ENCODE measurements at regions not wholly inside any gene's neighbourhood (a gene's known extent, or its start where the extent isn't known, plus 50 kb on each side); places are given as distances from the start of the nearest gene placed in this dataset.

DNA sequence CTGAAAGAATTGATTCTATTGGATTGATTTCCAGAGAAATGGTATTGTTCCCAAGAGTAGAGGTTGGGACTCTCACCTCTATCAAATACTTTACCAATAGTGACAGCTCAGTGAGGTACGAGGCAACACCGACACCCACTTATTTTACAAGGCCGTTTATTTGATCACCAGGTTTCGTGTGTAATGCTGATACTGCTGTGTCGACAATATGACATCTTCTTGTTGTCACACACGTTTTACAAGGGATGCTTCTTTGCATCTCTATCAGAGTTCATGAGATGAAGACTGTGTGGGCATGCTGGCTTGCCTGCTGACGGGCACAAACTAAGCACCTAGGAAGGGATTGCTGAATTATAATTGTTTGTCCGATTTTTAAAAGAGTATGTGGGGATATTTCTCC, 217.8 kb upstream of the EGLN3 start:
- FAIRE-seq, result no peak
- Histone ChIP-seq H3K27me3 (ENCODE audit: control insufficient read depth, insufficient read depth, low read length) (no peaks in the 10 kb centered on the region), H3K4me3 (ENCODE audit: low read length in 3 of 3) (no peak overlapping the region), H3K9ac (ENCODE audit: low read length in 3 of 3) (no peak overlapping the region), H3K36me3 (ENCODE audit: control insufficient read depth in 2 of 3, insufficient read depth in 3 of 3, low read length in 3 of 3) (no peaks in the 10 kb centered on the region), H3K9me3 (ENCODE audit: control insufficient read depth in 2 of 3, insufficient read depth in 1 of 3, low read length in 3 of 3) (no peaks in the 10 kb centered on the region), H3K4me1 (ENCODE audit: control insufficient read depth in 2 of 3, insufficient read depth in 2 of 3, low read depth in 1 of 3, low read length in 3 of 3) (peaks cover 3 to 15% (median 11%) of the 10 kb centered on the region in 3 donors), H3K27ac (ENCODE audit: low read depth in 2 of 2, low read length in 2 of 2) (no peak overlapping the region)
- TF ChIP-seq, protein P1, sequence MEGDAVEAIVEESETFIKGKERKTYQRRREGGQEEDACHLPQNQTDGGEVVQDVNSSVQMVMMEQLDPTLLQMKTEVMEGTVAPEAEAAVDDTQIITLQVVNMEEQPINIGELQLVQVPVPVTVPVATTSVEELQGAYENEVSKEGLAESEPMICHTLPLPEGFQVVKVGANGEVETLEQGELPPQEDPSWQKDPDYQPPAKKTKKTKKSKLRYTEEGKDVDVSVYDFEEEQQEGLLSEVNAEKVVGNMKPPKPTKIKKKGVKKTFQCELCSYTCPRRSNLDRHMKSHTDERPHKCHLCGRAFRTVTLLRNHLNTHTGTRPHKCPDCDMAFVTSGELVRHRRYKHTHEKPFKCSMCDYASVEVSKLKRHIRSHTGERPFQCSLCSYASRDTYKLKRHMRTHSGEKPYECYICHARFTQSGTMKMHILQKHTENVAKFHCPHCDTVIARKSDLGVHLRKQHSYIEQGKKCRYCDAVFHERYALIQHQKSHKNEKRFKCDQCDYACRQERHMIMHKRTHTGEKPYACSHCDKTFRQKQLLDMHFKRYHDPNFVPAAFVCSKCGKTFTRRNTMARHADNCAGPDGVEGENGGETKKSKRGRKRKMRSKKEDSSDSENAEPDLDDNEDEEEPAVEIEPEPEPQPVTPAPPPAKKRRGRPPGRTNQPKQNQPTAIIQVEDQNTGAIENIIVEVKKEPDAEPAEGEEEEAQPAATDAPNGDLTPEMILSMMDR (IDR thresholded peaks at IDR 0.05; ENCODE audit: borderline replicate concordance, extremely low read depth, insufficient read depth), result no peak
- intact Hi-C loops (cut with DNase I), result no loop called here
- no peak for DNase-seq

DNA sequence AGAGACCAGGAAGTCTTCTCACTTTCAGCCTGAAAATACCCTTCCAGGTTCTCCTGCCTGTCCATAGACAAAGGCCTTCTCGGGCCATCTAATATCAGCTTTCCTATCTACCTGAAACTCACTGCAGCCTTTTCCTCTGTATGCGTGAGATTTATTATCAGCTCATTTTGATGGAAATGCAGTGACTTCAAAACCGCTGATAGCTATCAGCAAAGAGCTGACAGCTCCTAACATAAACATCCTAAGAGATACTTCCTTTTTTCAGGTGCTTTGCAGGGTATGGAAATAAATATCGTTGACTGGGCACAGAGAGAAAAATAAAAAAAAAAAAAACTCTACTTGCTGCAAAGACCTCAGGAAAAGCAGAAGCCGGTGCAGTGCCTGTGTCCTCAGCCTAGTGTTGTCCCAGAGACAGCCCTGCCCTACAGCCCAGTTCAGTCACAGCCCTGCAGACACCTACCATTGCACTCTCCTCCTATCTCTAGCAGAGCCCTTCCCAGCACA, 215.0 kb upstream of the EGLN3 start:
- TF ChIP-seq, protein P1 (IDR thresholded peaks at IDR 0.05; ENCODE audit: borderline replicate concordance, extremely low read depth, insufficient read depth), result no peak
- Histone ChIP-seq H3K4me3 (ENCODE audit: low read length in 3 of 3) (no peak overlapping the region), H3K4me1 (ENCODE audit: control insufficient read depth in 2 of 3, insufficient read depth in 2 of 3, low read depth in 1 of 3, low read length in 3 of 3) (no peaks in the 10 kb centered on the region), H3K27me3 (ENCODE audit: control insufficient read depth, insufficient read depth, low read length) (no peaks in the 10 kb centered on the region), H3K27ac (ENCODE audit: low read depth in 2 of 2, low read length in 2 of 2) (no peak overlapping the region), H3K36me3 (ENCODE audit: control insufficient read depth in 2 of 3, insufficient read depth in 3 of 3, low read length in 3 of 3) (no peaks in the 10 kb centered on the region), H3K9me3 (ENCODE audit: control insufficient read depth in 2 of 3, insufficient read depth in 1 of 3, low read length in 3 of 3) (no peaks in the 10 kb centered on the region), H3K9ac (ENCODE audit: low read length in 3 of 3) (no peak overlapping the region)
- DNase-seq, result no peak
- intact Hi-C loops (cut with DNase I), result no loop called here
- no peak for FAIRE-seq

DNA sequence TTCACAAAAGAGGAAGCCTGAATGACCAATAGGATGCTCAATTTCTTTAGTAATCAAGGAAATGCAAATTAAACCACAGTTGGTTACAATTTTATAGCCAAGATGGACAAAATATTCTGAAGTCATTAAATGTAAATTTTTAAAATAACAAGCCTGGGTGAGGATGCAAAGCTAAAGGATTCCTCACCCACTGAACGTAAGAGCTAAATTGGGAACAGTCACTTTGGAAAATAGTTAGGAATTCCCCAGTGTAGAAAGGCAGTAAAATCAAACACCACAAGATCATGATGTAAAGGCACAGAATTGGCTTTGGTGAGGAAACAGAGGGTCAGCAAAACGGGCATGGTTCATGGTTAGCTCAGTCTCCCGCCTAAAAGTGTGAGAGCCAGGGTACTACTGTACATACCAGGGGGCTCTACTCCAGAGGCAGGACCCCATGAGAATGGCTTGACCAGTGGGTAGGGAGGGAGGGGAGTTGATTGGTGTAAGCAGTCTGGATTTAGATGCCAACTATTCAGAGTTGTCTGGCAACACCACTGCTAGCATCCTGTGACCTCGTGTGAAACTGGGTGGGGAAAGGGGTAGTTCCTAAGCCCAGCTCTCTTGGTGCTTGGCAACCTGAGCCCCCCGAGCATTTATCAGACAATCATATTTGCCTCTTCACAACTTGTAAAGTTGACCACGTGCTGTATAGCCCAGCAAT, 213.4 kb upstream of the EGLN3 start:
- Histone ChIP-seq H3K27ac (ENCODE audit: low read depth in 2 of 2, low read length in 2 of 2) (no peak overlapping the region), H3K27me3 (ENCODE audit: control insufficient read depth, insufficient read depth, low read length) (no peaks in the 10 kb centered on the region), H3K4me1 (ENCODE audit: control insufficient read depth in 2 of 3, insufficient read depth in 2 of 3, low read depth in 1 of 3, low read length in 3 of 3) (no peaks in the 10 kb centered on the region), H3K4me3 (ENCODE audit: low read length in 3 of 3) (no peak overlapping the region), H3K9me3 (ENCODE audit: control insufficient read depth in 2 of 3, insufficient read depth in 1 of 3, low read length in 3 of 3) (no peaks in the 10 kb centered on the region), H3K36me3 (ENCODE audit: control insufficient read depth in 2 of 3, insufficient read depth in 3 of 3, low read length in 3 of 3) (no peaks in the 10 kb centered on the region), H3K9ac (ENCODE audit: low read length in 3 of 3) (no peak overlapping the region)
- no peak for FAIRE-seq
- intact Hi-C loops (cut with DNase I), result no loop called here
- TF ChIP-seq, protein P1 (IDR thresholded peaks at IDR 0.05; ENCODE audit: borderline replicate concordance, extremely low read depth, insufficient read depth), result no peak
- DNase-seq, result no peak
